Astrocyte of the spinal cord (primary cell): ENCODE measurements at regions not wholly inside any gene's neighbourhood (a gene's known extent, or its start where the extent isn't known, plus 50 kb on each side); places are given as distances from the start of the nearest gene placed in this dataset.
"Not testable (repeated sequence)": the region's sequence is repeated elsewhere in the genome, so short reads cannot be mapped to it uniquely, and the experiment has no call there.

Experiments used
- DNase-seq: peaks from one replicate; pipeline ENCODE4 v3.0.0; 2011; ENCODE audit warnings: low read depth, low spot score
- H3K4me3 ChIP-seq: 2 replicates; pipeline ENCODE4 v1.5.1; 2011; ENCODE audit warnings: low read depth, mild to moderate bottlenecking, low read length, moderate library complexity
- CTCF ChIP-seq: IDR thresholded peaks from 2 replicates; pipeline ENCODE4 v1.5.1; 2012; ENCODE audit warnings: low read depth, mild to moderate bottlenecking, low read length, inconsistent platforms
- in situ Hi-C: cut with HindIII; loops from 2 replicates; pipeline ENCODE4 v1.10.0; 2017; ENCODE audit warnings: low sequenced_read_pairs

- in situ Hi-C loops, result no loop called here
- TF ChIP-seq CTCF, result no peak
- DNase-seq, result no peak
- no peak overlapping the region for H3K4me3 ChIP-seq
Measured at GRCh38 chr4:94084155-94084554, 123.5 kb upstream of the SMARCAD1 start.

GRCh38 chr4:94099141-94099540, 108.5 kb upstream of the SMARCAD1 start:
- H3K4me3 ChIP-seq, DNase-seq, in situ Hi-C loops: not testable (repeated sequence)

GRCh38 chr4:94112644-94113043, 95.0 kb upstream of the SMARCAD1 start:
- no peak for DNase-seq
- in situ Hi-C loops, result no loop called here

GRCh38 chr4:94115687-94116086, 92.0 kb upstream of the SMARCAD1 start:
- H3K4me3 ChIP-seq, result no peak overlapping the region
- in situ Hi-C loops, result no loop called here
- no peak for DNase-seq
- TF ChIP-seq CTCF, result no peak

More at GRCh38 chr4:94112644-94113043, 95.0 kb upstream of the SMARCAD1 start:
- TF ChIP-seq CTCF, result no peak
- no peak overlapping the region for H3K4me3 ChIP-seq

- TF ChIP-seq CTCF, result no peak
- in situ Hi-C loops, result no loop called here
- no peak for DNase-seq
- no peak overlapping the region for H3K4me3 ChIP-seq
Measured at GRCh38 chr4:94116842-94117241, 90.8 kb upstream of the SMARCAD1 start.

GRCh38 chr4:94126669-94127068, 81.0 kb upstream of the SMARCAD1 start:
- in situ Hi-C loops, result no loop called here
- DNase-seq, result peak; percentile 21
- peak; percentile 37 for TF ChIP-seq CTCF
- H3K4me3 ChIP-seq, result no peak overlapping the region

GRCh38 chr4:94127707-94128328, 79.8 kb upstream of the SMARCAD1 start:
- peak; percentile 55 for TF ChIP-seq CTCF

More at GRCh38 chr4:94127707-94128328, 79.8 kb upstream of the SMARCAD1 start:
- H3K4me3 ChIP-seq, result no peak overlapping the region
- peak; percentile 55 for DNase-seq
- in situ Hi-C loops, result no loop called here
